Erythroblast (primary cell): ENCODE measurements at regions not wholly inside any gene's neighbourhood (a gene's known extent, or its start where the extent isn't known, plus 50 kb on each side); places are given as distances from the start of the nearest gene placed in this dataset.
"Not testable (repeated sequence)": the region's sequence is repeated elsewhere in the genome, so short reads cannot be mapped to it uniquely, and the experiment has no call there.

Source experiments
- DNase-seq, 2 experiments: peaks; one replicate each; lab custom pipeline; 2025; lab: John Stamatoyannopoulos, UW
- GATA1 ChIP-seq: IDR thresholded peaks from 2 replicates; pipeline ENCODE4 v1.6.1; 2011; ENCODE audit warnings: low read depth, mild to moderate bottlenecking, control low read depth, low read length, moderate library complexity
- POLR2A ChIP-seq: IDR thresholded peaks from 2 replicates; pipeline ENCODE4 v1.6.1; 2011; ENCODE audit warnings: mild to moderate bottlenecking, low read length

DNA sequence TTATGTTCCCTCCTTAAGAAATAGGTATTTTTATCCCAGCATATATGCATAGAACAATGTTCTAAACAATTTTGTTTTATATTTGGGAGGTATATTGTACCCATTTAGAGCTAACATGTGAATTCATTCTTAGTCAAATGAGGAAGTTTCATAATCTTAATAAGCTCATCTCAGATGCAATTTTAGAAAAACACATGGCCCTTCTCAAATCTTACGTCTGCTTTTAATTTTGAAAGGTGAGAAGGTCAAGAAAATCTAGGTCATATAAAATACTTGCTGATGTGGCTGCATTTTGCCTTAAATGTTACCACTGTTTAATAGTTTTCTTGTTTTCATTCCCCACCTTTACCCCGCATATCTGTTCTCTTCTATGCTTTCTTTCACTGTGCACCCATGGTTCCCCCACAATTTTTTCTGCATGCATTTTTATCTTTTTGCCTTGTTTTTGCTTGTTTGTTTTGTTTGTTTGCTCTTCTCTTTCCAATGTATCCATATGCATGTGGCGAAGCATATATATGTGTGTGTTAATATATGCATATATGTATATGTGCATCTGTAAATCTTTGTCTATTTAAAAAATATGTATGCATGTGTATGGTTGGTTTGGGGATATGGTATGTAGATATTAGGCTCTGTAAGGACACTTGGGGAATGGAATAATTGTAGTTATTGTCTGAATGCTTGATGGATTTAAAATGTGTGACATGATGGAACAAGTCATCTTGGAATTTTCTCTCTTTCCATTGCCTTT lies 317.1 kb downstream of the BCAT1 start:
- no peak for DNase-seq
- TF ChIP-seq POLR2A (no peak), GATA1 (no peak)

DNA sequence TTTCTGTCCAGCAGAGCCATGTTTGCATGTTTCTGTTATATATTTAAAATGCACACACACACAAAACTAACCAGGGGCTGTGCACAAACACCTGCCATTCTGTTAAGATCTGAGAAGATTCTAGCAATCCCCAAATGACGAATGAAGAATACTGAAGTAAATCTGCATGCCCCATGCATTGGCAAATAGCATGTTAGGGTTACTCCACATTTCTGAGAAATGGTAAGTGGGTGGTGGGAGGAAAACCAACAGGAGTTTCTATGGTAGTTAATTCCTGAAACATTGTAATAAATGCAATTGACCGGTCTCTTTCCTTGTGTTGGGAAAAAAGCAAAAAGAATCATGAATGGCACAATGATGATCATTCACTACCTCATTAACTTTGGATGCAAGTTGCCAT lies 318.0 kb downstream of the BCAT1 start:
- TF ChIP-seq GATA1 (no peak), POLR2A (no peak)
- DNase-seq, result no peak

GRCh38 chr12:24630446-24630845 lies 318.5 kb downstream of the BCAT1 start:
- no peak for DNase-seq
- TF ChIP-seq POLR2A (no peak), GATA1 (no peak)

- TF ChIP-seq POLR2A (no peak), GATA1 (no peak)
- no peak for DNase-seq
These were observed 323.8 kb downstream of the BCAT1 start for GRCh38 chr12:24625103-24625502.

- DNase-seq, result not testable (repeated sequence)
These were observed 328.9 kb downstream of the BCAT1 start for GRCh38 chr12:24619954-24620353.

GRCh38 chr12:24617471-24617870 lies 331.4 kb downstream of the BCAT1 start:
- no peak for TF ChIP-seq POLR2A
- TF ChIP-seq GATA1, result no peak
- DNase-seq, result no peak

GRCh38 chr12:24615967-24616411 lies 332.9 kb downstream of the BCAT1 start:
- TF ChIP-seq POLR2A (no peak), GATA1 (no peak)
- no peak for DNase-seq

- TF ChIP-seq GATA1, result no peak
- TF ChIP-seq POLR2A, result no peak
- no peak for DNase-seq
These were observed 340.1 kb downstream of the BCAT1 start for GRCh38 chr12:24608637-24609285.

DNA sequence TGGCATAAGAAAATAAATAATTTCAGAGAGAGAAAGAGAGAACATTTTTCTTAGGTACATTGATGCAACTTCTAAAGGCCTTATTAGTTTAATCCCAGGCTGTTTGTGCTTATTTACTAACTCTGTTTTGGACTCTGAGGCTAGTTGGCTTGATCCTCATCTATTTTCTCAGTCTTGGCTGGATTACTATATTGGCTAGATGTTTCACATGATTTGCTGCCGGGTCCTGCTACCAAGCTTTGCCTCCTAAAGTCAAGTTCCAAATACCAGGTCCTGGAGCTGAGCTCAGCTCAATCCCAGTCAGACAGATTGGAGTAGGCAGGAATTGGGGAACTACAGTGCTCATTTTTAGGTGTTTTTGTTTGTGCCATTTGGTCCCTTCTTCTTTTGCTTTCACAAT lies 340.8 kb downstream of the BCAT1 start:
- no peak for TF ChIP-seq POLR2A
- no peak for TF ChIP-seq GATA1
- DNase-seq, result no peak

GRCh38 chr12:24605916-24606315 lies 343.0 kb downstream of the BCAT1 start:
- no peak for DNase-seq
- TF ChIP-seq POLR2A (no peak), GATA1 (no peak)

GRCh38 chr12:24605466-24605865 lies 343.4 kb downstream of the BCAT1 start:
- TF ChIP-seq GATA1 (no peak), POLR2A (no peak)
- no peak for DNase-seq

DNA sequence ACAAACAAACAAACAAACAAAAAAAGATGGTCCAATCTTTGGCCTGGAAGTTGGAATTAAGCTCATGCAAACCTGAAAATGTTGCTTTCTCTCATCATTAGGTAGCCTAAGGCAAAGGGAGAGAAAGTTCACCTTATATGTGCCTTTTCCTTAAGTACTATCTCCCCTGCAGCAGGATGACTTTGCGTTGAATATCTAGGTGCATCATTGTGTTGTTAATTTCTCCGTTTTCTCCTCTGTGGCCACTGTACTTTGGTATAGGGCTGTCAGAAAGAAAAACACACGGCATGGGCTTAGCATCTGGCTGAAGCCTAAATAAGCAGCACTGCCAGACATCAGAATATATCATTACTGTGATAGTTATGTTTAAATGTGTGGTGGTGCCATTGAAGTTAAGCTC lies 345.5 kb downstream of the BCAT1 start:
- DNase-seq, result no peak
- TF ChIP-seq POLR2A (no peak), GATA1 (no peak)

DNA sequence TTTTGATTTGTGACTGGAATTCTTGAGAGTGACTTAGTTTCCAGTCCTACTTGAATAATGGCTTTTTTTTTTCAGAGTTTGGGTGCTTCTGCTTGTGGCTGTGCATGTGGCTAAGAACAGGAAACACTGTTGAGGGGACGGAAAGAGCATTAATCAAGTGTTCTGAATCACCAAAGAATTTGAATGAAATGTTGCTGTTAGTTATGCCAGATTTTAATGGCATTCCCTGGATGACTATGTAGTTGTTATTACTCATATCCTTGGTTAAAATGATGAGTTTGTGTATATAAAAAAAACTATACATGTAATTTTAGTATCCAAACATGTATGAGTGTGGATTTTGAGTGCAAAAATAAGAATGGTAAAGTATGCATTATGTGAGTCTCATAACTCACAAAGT lies 347.9 kb downstream of the BCAT1 start:
- TF ChIP-seq GATA1, result no peak
- TF ChIP-seq POLR2A, result no peak
- no peak for DNase-seq

DNA sequence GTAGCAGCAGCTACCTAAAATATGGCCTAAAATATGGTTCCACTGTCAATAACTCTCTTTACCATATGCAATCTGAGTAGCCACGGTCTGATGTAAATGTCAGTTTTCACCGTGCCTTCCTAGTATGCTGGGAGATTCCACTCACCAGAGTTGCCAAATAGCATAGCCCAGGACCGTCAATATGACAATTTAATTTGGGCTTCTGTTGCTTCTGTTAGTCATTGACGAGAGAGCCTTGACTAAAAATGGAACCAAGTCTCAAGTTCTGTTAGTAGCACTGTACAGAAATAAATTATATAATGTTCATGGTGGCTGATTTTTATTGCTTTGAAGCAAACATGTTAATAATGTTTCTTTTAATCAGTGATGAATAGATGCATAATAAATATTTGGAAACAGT lies 348.4 kb downstream of the BCAT1 start:
- no peak for DNase-seq
- TF ChIP-seq GATA1 (no peak), POLR2A (no peak)

- TF ChIP-seq GATA1 (no peak), POLR2A (no peak)
- DNase-seq, result no peak
These were observed 349.2 kb downstream of the BCAT1 start for GRCh38 chr12:24599736-24600135.
